RKO (cell line): ENCODE measurements at regions not wholly inside any gene's neighbourhood (a gene's known extent, or its start where the extent isn't known, plus 50 kb on each side); places are given as distances from the start of the nearest gene placed in this dataset.
"Not testable (repeated sequence)": the region's sequence is repeated elsewhere in the genome, so short reads cannot be mapped to it uniquely, and the experiment has no call there.

ENCODE experiments used
- DNase-seq: peaks from one replicate; pipeline ENCODE4 v3.0.0-alpha.2; 2016; ENCODE audit warnings: low spot score

DNA sequence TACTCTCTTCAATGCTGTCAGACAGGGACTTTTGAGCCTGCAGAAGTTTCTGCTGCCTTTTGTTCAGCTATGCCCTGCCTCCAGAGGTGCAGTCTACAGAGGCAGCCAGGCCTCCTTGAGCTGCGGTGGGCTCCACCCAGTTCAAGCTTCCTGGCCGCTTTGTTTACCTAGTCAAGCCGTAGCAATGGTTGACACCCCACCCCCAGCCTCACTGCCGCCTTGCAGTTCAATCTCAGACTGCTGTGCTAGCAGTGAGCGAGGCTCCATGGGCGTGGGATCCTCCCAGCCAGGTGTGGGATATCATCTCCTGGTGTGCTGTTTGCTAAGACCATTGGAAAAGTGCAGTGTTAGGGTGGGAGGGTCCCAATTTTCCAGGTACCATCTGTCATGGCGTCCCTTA lies 506.1 kb upstream of the FLRT2 start:
- DNase-seq = not testable (repeated sequence)

DNA sequence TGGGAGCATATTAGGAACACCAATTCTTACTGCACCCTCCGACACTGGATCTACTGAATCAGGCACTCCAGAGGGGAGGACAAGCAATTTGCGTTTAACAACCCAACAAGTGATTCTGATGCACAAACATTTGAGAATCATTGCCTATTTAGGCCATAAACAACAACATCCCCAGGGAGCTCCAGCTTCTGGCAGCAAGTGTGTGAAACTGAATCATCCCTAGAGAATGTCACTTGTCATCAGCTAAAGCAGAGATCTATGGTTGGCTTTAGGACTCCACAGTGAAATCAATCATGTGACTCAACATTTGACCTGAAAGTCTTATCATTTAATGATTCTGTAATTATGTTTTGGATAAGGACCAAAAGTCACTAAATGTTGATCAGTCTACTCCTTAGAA lies 505.0 kb upstream of the FLRT2 start:
- no peak for DNase-seq

DNA sequence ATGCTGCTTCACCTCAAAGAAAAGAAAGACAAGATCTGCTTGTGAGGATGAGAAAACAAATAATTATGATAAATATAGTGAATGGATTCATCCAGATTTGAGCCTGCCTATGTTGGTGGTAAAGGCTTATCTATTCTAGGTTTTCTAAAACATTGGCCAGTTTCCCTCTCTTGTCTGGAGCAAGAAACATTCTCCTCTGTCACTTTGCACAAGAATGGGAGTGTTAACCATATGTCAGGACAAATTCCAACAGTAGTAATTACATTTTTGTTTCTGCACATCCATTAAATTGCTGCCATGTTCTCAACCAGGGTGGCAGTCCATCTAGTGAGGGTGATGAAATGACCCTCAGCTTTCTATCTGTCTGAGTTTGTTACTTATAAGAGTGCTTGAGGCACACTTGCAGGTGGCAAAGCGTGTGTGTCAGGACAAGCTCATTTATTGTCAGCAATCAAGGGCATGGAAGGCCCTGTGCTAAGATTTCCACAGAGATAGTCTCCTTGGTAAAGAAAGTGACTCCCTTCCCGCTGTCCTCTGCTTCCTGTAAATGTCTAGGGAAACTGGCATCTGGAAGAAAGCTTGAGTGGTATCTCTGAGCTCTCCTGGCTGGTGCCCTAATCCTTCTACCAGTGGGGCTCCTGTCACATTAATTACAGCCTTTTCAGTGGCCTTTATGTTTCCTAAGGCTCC lies 502.1 kb upstream of the FLRT2 start:
- no peak for DNase-seq

DNA sequence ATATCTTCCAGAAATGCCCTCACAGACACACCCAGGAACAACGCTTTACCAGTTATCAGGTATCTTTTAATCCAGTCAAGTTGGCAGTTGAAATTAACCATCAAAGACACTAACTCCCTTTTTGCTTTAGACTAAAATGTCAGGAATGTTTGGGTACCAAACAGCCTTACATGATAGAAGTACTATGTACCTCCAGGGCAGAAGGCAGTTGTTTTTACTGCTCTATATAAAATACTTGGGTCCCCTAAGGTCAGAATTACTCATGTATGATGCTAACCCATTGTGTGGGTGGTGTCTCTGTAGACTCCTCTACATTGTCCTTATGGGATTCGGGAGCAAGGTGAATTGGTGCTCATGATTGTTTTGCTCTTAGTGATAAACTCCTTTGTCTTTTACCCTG lies 492.5 kb upstream of the FLRT2 start:
- no peak for DNase-seq

DNA sequence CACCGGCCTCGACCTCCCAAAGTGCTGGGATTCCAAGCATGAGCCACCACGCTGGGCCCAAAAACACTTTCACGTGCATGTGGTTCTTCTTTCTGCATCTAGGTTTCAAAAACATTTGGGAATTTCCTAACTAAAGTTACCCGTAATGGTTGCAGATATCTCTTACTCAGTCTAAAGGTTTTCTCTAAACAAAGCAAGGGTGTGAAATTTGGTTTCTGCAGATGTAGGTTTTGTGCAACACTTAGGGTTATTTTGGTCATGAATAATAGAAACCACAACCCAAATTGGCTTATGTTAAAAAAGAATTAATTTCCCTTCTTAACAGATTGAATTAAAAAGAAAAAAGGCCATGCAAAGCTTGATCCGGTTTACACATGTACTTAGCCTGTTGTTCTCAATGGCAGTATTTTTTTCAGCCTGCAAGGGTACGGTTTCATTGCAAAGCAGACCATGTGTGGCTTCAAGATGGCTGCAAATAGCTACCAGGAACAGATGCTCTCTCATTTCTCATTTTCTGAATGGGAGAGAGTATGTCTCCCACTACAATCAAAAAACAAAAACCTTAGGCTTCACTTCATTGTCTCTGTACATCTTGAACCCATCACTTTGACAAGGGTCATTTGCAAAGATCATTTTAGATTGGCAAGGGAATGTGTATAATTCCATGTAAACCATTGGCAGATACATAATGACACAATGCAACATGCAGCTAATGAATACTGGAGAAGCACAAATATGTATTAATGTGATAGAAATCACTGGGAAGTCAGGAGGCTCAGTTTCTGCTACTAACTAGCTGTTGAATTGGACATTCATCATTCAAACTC lies 491.2 kb upstream of the FLRT2 start:
- DNase-seq = no peak

DNA sequence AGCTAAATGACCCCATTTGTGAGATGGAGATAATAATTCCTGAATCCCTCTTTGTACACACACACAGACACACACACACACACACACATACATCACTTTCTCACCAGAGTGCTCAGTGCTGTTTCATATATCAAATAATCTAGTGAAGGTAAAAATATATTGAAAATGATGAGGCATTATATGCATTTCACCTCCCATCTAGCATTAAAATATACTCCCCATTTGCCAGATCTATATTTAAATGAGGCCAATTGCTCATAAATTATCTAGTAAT lies 490.7 kb upstream of the FLRT2 start:
- DNase-seq = no peak

DNA sequence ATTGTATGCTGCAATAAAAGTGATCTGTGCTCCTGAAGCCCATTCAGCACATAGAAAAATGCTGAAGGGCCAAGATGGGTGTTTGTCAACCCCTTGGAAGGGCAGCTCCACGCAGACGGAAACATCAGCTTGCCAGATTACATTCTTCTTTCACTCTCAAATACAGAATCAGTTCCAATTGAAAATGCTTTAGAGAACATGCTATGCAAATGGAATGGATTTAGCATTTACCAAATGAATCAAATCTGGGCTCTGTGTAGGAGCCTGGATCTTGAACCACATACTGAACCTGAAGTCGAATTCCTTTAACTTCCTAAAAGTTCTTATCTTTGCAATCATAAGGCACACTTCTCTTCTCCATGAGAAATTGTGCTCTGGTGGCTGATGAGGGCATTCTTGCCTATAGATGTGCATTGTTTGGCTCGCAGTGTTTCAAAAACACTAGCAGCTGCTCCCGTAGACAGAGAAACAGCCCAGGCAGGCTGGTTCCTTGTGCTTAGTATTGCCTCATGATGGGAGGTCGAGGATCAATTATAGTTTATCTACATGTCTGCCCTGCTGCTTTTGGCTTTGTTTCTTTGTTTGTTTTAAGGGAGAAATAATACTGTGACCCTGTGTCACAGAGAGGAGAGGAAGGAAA lies 489.8 kb upstream of the FLRT2 start:
- no peak for DNase-seq

DNA sequence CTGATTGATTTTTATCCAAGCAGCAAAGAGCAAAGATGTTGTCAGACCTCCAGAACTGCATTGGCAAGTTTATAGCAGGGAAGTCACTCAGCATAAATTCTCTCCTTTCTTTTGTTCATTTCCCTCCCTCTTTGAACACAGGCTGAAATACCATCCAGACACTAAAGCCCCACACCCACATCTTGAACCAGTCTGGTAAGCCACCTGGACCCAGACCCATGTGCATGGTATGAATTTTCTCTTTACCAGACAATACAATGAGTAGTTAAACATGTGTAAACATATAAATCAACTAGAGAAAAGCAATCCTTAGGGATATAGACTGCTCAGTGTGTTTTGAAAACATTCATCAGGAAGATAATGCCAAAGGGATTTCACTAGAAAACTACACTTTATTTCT lies 488.3 kb upstream of the FLRT2 start:
- no peak for DNase-seq

DNA sequence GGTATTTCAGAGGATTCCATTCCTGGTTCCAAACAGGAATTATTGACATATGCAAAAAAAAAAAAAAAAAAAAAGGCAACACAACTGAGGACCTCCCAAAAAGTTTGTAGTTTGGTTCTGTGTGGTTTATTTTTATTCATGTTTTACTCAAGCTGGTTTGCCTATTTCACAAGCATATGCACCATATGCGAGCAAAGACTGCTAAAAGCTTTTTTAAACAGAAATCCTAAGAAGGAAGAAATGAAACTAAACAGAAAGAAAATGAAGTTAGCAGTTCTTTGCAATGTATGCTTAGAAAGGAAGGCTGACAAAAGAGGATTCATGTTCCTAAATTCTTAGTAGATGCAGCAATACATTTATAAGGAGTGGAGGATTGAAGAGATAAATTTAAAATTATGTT lies 487.6 kb upstream of the FLRT2 start:
- DNase-seq = no peak

DNA sequence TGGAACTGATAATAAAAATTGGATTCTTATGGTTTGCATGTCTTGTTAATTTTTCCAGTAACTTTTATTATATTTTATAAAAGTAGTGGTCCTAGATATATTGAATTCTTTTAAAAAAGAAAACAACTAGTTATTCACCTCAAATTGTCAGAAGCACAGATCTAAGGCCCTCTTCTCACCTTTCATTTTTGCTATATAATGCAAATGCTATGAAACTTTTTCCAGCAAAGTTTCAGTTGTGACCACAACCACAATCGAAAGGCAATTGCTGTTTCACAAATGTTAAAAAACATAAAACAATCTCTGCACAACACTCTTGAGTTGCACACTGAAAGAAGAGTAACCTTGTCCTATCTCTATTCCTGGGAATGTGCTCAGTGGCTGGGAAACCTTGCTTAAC lies 479.8 kb upstream of the FLRT2 start:
- DNase-seq = no peak

DNA sequence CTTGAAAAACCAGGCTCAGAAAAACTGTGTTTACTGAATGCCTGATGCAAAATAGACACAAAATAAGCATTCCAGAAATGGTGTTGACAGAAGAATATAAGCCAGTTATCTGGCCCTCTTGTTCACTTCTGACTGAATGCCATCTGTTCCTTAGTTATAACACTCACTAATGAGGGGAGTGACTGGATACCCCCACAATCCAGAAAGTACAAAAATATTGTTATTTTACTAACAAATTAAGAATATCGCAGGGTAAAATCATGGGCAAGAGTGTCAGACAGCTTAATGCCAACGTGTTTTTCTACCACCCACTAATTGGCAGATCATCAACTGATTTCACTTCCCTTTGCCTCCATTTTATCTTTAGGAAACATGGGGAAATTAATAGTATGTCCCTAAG lies 477.3 kb upstream of the FLRT2 start:
- DNase-seq = no peak

DNA sequence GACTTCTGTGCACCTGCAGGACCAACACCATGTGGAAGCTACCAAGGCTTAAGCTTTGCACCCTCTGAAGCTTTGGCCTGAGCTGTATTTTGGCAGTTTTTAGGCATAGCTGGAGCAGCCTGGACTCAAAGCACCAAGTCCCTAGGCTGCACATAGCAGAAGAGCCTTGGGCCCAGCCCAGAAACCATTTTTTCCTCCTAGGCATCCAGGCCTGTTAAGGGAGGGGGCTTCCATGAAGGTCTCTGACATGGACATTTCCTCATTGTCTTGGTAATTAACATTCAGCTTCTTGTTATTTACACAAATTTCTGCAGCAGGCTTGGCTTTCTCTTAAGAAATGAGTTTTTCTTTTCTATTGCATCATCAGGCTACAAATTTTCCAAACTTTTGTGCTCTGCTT lies 475.8 kb upstream of the FLRT2 start:
- no peak for DNase-seq

DNA sequence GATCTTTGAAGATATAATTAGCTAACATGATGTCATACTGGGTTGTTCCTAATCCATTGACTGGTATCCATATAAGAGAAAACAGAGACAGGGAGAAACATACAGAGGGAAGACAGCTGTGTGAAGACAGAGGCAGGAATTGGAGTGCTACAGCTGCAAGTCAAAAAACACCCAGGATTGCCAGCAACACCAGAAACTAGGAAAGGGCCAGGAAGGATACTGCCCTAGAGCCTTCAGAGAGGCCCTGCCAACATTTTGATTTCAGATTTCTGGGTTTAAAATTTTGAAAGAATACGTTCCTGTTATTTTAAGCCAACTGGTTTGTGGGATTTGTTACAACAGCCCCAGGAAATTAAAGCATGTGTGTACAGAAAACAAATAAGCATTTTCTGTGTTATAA lies 473.7 kb upstream of the FLRT2 start:
- DNase-seq = no peak

DNA sequence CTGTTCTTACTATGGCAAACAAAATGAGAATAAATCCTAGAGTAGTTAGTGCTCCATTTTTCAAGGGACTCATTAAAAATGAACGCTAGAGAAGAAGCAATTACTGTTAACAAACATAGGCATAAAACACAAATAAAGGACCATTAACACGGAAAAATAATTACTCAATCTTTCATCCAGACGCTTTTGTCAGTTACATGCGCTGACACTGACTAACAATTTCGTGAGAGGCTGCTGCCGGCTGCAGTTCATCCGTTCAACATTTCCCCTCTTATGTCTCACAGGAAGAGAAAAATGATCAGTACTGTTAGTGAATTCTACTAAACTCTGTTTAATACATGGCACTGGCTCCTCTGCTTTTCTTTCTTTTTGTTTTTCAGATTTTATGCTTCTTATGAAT lies 472.7 kb upstream of the FLRT2 start:
- no peak for DNase-seq

DNA sequence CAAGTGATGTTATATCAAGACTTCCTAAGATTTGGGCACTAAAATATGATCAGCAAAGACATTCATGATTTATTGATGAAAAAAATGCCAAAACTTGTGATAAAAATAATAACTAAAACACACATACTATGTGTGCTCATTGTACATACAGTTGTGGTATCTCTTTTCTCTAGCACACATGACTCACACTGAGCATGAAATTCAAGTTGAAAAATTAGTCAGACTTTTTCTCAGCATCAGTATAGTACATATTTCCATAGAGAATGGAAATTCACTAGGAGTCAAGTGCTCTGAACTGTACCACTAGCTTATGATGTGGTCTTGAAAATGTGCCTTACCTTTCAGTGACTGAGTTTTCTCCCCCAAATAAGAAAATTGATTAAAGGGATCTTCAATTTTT lies 471.8 kb upstream of the FLRT2 start:
- no peak for DNase-seq

DNA sequence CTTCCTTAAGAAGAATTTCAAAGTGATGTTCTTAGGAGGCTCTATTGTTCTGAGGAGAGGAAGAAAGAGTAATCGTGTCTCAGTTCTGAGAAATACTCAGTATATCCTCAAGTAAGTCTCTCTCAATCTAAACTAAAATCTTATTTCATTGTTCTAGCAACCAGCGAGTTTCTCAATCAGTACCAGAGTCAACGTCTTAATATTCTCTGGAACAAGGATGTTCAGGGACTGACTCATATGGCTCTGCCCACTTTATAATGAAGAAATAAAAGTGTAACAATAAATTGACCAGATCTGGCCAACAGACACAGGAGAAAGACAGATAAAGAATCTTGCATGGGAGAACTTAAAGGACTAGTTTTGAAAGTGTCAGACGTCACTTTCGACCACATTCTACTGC lies 469.8 kb upstream of the FLRT2 start:
- DNase-seq = no peak

DNA sequence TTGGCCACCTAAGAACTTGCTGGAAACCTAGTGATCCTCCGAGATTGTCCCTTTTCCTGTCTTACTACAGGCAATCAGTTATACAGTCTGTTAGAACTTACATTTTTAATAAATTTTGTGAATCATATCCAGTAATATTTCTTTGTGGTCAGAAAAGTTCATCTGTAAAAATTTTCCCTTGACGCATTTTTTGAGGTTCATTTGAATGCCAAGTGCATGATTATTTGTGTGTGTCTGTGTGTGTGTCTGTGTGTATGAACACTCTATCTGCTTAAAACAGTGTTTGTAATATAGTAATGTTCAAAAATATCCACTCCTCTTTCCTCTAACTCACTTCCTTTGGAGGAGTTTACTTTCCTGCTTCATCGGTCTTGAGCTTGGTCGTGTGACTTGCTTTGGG lies 468.7 kb upstream of the FLRT2 start:
- DNase-seq = no peak

DNA sequence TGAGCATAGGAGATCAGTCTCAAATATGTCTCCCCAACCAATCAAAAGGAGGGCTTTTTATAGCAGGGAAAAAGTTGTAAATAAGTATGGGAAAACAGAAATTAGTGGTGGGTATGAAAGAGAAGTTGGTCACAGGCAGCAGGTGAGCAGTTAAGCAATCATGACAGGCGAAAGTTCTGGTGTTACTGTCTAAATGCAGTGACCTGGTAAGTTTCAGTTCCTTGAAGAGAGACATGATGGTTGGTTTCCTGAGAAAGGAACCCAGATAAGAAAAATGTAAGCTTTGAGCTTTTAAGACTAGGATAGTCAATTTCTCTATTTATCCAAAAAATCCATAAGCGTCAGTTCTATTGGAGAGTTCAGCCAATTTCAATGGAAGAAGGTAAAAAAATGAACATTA lies 466.2 kb upstream of the FLRT2 start:
- no peak for DNase-seq

DNA sequence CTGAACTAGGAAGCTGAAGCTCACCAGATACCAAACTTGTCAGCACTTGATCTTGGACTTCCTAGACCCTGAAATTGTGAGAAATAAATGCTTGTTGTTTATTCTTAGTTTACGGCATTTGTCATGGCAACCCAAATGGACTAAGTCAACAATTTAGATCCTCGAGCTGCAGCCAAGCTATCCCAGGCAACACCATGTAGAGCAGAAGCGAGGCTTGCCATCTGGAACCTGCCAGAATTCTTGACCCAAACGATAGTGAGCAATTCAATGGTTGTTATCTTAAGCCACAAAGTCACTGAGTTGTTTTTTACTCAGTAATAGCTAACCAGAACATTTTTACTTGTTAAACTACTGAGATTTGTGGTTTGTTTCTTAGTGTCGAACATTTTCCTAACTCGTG lies 458.5 kb upstream of the FLRT2 start:
- no peak for DNase-seq

DNA sequence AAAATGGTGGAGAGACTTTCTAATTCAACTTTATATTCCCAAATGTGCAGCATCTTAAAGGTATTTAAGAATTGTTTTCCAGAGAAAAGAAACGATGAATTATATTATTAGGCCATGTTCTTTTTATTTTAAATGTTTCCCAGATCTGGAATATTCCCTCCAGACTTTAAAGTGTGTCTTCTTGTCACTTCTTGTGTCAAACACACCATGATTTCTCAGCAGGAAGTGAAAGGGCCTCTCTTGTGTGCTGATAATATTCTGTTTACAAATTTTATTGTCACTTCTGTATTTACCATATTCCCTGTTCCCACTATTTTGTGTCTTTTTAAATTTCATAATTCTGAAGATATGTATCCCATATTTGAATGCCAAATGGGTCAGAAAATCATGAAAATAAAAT lies 455.0 kb upstream of the FLRT2 start:
- DNase-seq = no peak

DNA sequence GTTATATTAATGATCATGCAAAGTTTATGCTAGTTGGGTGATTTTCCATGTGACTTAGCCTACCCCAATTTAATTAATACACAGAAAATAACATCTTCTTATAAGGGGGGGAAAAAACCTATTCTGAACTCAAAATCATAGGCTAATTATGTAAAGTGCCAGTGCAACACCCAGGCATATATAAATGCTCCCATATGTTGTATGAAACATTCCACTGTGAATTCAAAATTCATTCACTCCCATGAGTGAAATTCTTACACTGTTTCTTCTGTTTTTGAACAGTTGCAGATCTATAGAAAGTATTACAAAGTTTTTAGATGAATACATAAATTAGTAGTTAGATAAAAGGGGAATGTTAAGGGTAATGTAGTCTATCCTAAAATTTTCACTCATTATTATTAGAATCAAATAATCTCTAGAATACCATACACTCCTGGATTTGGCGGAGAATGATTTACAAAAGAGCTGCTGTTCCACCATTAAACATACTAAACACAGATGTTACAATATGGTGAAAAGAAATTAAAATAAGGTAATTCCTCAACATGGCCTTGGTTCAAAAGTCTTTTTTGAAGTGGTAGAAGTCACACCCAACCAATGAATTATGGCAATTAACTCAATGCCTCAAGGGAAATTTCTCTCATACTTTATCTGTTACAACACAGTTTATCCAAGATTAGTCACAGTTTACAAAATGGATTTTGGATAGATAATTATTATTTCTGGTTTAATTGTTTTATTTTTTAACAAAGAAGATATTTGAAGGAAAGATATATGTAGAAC lies 454.1 kb upstream of the FLRT2 start:
- DNase-seq = no peak

DNA sequence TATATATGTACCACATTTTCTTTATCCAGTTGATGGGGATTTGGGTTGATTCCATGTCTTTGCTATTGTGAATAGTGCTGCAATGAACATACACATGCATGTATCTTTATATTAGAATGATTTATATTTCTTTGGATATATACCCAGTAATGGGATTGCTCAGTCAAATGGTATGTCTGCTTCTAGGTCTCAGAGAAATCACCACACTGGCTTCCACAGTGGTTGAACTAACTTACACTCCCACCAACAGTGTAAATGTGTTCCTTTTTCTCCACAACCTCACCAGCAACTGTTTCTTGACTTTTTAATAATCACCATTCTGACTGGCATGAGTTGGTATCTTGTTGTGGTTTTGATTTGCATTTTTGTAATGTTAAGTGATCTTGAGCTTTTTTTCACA lies 452.2 kb upstream of the FLRT2 start:
- not testable (repeated sequence) for DNase-seq
